Gastrocnemius medialis (tissue), 4 donors: ENCODE measurements at regions not wholly inside any gene's neighbourhood (a gene's known extent, or its start where the extent isn't known, plus 50 kb on each side); places are given as distances from the start of the nearest gene placed in this dataset.

Experiments used
- CTCF ChIP-seq, 5 experiments: fragments of 450-650 bp in 3 of 5; fragments of 200-600 bp in 2 of 5; sonication (generic) in 2 of 5; IDR thresholded peaks in 4 of 5; conservative IDR thresholded peaks in 1 of 5; 1 replicate in 4 of 5; 2 replicates in 1 of 5; pipeline ENCODE4 v1.5.1; 2016 to 2019; ENCODE audit warnings: antibody characterized with exemption in 5 of 5, mild to moderate bottlenecking in 3 of 5, moderate library complexity in 3 of 5
- POLR2A ChIP-seq, 2 donors: fragments of 450-650 bp; IDR thresholded peaks; one replicate each; pipeline ENCODE4 v1.6.1; 2017; ENCODE audit warnings: antibody characterized with exemption in 2 of 2, mild to moderate bottlenecking in 2 of 2, moderate library complexity in 2 of 2

- TF ChIP-seq CTCF (IDR thresholded peaks at IDR 0.05 in 4 of 5, conservative IDR thresholded peaks at IDR 0.05 in 1 of 5) (no peak), POLR2A (IDR thresholded peaks at IDR 0.05) (no peak)
These were observed 1219.8 kb upstream of the RAG2 start for GRCh38 chr11:37817727-37818270.
